ENCODE measurements at regions not wholly inside any gene's neighbourhood (a gene's known extent, or its start where the extent isn't known, plus 50 kb on each side); places are given as distances from the start of the nearest gene placed in this dataset.

DNA sequence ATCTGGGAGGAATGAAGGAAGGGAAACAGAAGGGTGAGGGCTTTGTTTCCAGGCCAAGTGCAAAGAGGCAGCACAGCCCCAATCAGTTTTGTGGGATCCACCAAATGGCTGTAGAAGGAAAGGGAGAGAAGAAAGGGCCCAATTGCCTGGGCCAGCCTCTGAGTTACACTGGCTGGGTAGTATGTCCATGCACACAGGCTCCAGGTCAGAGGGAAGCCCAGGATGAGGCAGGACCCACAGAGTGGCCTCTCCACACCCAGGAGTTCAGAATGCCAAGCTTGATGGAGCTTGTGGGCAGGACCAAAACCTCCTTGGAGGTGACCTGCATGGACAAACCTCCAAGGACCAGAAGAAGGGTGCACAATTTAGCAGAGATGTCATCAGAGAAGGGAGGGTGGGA is 178.2 kb upstream of the TSHZ3 start:
- Histone ChIP-seq H3K9me3 (ENCODE audit: control insufficient read depth, insufficient read depth, low read length) (no peaks in the 10 kb centered on the region; the same call in 1 of the 2 replicates), H3K27ac (ENCODE audit: low read length) (no peak overlapping the region), H3K4me1 (ENCODE audit: control insufficient read depth, insufficient read depth, low read length) (no peaks in the 10 kb centered on the region; the same call in 1 of the 2 replicates), H3K27me3 (ENCODE audit: control insufficient read depth, insufficient read depth, low read length) (no peaks in the 10 kb centered on the region), H3K36me3 (ENCODE audit: control insufficient read depth, insufficient read depth, low read length) (no peaks in the 10 kb centered on the region), H3K4me3 (ENCODE audit: low read length) (no peak overlapping the region)
- DNase-seq (ENCODE audit: low read depth, low spot score), result no peak

DNA sequence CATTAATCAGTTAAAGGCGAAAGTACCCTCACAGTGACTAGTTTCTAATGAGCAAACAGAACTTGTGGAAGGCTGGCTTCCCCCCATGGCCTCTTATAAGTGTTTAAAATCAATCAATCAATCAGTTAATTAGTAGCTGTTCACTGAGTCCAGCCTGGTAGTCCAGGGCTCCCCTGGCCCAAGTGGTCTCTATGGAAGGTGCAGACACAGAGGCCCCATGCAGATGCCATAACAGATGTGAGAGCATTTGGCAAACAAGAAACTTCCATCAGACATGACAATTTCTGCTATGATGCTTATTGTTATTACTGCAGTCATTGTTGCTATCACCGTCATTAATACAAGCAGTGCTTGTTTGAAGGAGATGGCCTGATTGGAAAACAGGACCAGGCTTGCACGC is 179.0 kb upstream of the TSHZ3 start:
- H3K27me3 ChIP-seq (ENCODE audit: control insufficient read depth, insufficient read depth, low read length), result no peaks in the 10 kb centered on the region
- DNase-seq (ENCODE audit: low read depth, low spot score), result no peak
- no peaks in the 10 kb centered on the region; the same call in 1 of the 2 replicates for H3K4me1 ChIP-seq (ENCODE audit: control insufficient read depth, insufficient read depth, low read length)
- WGBS (ENCODE audit: insufficient coverage, insufficient read length), result no CpG with 5 or more reads among the region's 3 CpGs
- no peak overlapping the region for H3K4me3 ChIP-seq (ENCODE audit: low read length)
- no peaks in the 10 kb centered on the region; the same call in 1 of the 2 replicates for H3K9me3 ChIP-seq (ENCODE audit: control insufficient read depth, insufficient read depth, low read length)
- no peaks in the 10 kb centered on the region for H3K36me3 ChIP-seq (ENCODE audit: control insufficient read depth, insufficient read depth, low read length)
- H3K27ac ChIP-seq (ENCODE audit: low read length), result no peak overlapping the region

GRCh38 chr19:31529121-31529520 is 179.9 kb upstream of the TSHZ3 start:
- H3K27me3 ChIP-seq (ENCODE audit: control insufficient read depth, insufficient read depth, low read length), result no peaks in the 10 kb centered on the region
- no peak overlapping the region for H3K4me3 ChIP-seq (ENCODE audit: low read length)
- no peaks in the 10 kb centered on the region; the same call in 1 of the 2 replicates for H3K9me3 ChIP-seq (ENCODE audit: control insufficient read depth, insufficient read depth, low read length)
- no peak overlapping the region for H3K27ac ChIP-seq (ENCODE audit: low read length)
- H3K36me3 ChIP-seq (ENCODE audit: control insufficient read depth, insufficient read depth, low read length), result no peaks in the 10 kb centered on the region
- DNase-seq (ENCODE audit: low read depth, low spot score), result no peak
- no CpG with 5 or more reads among the region's 1 CpG for WGBS (ENCODE audit: insufficient coverage, insufficient read length)
- no peaks in the 10 kb centered on the region; the same call in 1 of the 2 replicates for H3K4me1 ChIP-seq (ENCODE audit: control insufficient read depth, insufficient read depth, low read length)

DNA sequence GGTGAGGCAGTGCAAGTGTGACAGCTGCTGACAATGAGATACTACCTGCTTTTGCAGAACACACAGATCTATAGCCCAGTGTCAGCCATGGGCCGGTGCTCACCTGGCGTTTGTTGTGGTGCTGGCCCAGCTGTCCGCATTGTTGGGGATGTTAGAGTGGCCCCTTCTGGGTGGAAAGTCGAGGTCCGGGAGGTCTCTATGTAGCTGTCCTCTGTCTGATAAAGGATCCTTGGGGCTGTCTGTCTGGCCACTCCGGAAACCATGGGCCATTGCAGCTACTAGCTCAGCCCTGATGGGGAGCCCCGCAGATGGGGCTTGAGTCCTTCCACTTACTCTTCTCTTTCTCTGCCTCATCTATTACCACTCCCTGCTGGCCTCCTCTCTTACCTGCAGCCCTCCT is 181.5 kb upstream of the TSHZ3 start:
- no peaks in the 10 kb centered on the region; the same call in 1 of the 2 replicates for H3K9me3 ChIP-seq (ENCODE audit: control insufficient read depth, insufficient read depth, low read length)
- no CpG with 5 or more reads among the region's 7 CpGs for WGBS (ENCODE audit: insufficient coverage, insufficient read length)
- no peaks in the 10 kb centered on the region for H3K36me3 ChIP-seq (ENCODE audit: control insufficient read depth, insufficient read depth, low read length)
- DNase-seq (ENCODE audit: low read depth, low spot score), result no peak
- no peak overlapping the region for H3K27ac ChIP-seq (ENCODE audit: low read length)
- H3K27me3 ChIP-seq (ENCODE audit: control insufficient read depth, insufficient read depth, low read length), result no peaks in the 10 kb centered on the region
- no peak overlapping the region for H3K4me3 ChIP-seq (ENCODE audit: low read length)
- H3K4me1 ChIP-seq (ENCODE audit: control insufficient read depth, insufficient read depth, low read length), result no peaks in the 10 kb centered on the region; the same call in 1 of the 2 replicates

DNA sequence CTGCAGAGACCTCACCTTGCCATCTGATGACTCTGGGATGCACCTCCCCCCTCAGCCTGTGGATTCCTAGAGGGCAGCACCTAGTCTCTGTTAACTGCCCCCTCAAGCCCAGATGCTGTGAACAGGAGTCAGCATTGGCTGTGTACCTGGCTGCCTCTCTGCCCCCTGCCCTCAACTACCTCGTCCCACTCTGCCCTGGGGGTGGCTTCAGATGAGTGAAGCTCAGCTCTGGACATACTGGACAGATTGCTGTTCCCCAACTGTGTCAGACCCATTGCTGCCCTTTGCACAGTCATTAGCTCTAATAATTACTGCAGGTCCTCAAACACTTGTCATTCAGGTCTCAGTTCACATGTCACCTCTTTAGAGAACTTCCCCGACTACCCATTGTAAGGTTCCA is 182.1 kb upstream of the TSHZ3 start:
- no peaks in the 10 kb centered on the region; the same call in 1 of the 2 replicates for H3K4me1 ChIP-seq (ENCODE audit: control insufficient read depth, insufficient read depth, low read length)
- H3K4me3 ChIP-seq (ENCODE audit: low read length), result no peak overlapping the region
- H3K36me3 ChIP-seq (ENCODE audit: control insufficient read depth, insufficient read depth, low read length), result no peaks in the 10 kb centered on the region
- H3K27ac ChIP-seq (ENCODE audit: low read length), result no peak overlapping the region
- no peaks in the 10 kb centered on the region; the same call in 1 of the 2 replicates for H3K9me3 ChIP-seq (ENCODE audit: control insufficient read depth, insufficient read depth, low read length)
- no peaks in the 10 kb centered on the region for H3K27me3 ChIP-seq (ENCODE audit: control insufficient read depth, insufficient read depth, low read length)
- DNase-seq (ENCODE audit: low read depth, low spot score), result no peak
- no CpG with 5 or more reads among the region's 2 CpGs for WGBS (ENCODE audit: insufficient coverage, insufficient read length)

- H3K27ac ChIP-seq (ENCODE audit: low read length), result no peak overlapping the region
- no peaks in the 10 kb centered on the region; the same call in 1 of the 2 replicates for H3K4me1 ChIP-seq (ENCODE audit: control insufficient read depth, insufficient read depth, low read length)
- no peaks in the 10 kb centered on the region for H3K27me3 ChIP-seq (ENCODE audit: control insufficient read depth, insufficient read depth, low read length)
- DNase-seq (ENCODE audit: low read depth, low spot score), result no peak
- no peaks in the 10 kb centered on the region for H3K9me3 ChIP-seq (ENCODE audit: control insufficient read depth, insufficient read depth, low read length)
- H3K4me3 ChIP-seq (ENCODE audit: low read length), result no peak overlapping the region
- no peaks in the 10 kb centered on the region for H3K36me3 ChIP-seq (ENCODE audit: control insufficient read depth, insufficient read depth, low read length)
- WGBS (ENCODE audit: insufficient coverage, insufficient read length), result no CpG with 5 or more reads among the region's 8 CpGs
These were observed 182.8 kb upstream of the TSHZ3 start for GRCh38 chr19:31532034-31532433.

DNA sequence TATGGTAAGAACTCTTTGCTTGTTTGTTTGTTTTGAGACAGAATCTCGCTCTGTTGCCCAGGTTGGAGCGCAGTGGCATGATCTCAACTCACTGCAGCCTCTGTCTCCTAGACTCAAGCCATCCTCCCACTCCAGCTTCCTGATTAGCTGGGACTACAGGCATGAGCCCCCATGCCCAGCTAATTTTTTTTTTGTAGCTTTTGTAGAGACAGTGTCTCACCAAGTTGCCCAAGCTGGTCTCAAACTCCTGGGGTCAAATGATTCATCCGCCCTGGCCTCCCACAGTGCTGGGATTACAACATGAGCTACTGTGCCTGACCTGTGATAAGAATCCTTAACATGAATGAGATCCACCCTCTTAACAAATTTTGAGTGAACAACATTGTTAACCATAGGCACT is 183.9 kb upstream of the TSHZ3 start:
- no peak for DNase-seq (ENCODE audit: low read depth, low spot score)
- Histone ChIP-seq H3K27me3 (ENCODE audit: control insufficient read depth, insufficient read depth, low read length) (no peaks in the 10 kb centered on the region), H3K4me1 (ENCODE audit: control insufficient read depth, insufficient read depth, low read length) (no peaks in the 10 kb centered on the region; the same call in 1 of the 2 replicates), H3K36me3 (ENCODE audit: control insufficient read depth, insufficient read depth, low read length) (no peaks in the 10 kb centered on the region), H3K4me3 (ENCODE audit: low read length) (no peak overlapping the region), H3K27ac (ENCODE audit: low read length) (no peak overlapping the region), H3K9me3 (ENCODE audit: control insufficient read depth, insufficient read depth, low read length) (no peaks in the 10 kb centered on the region)
- no CpG with 5 or more reads among the region's 3 CpGs for WGBS (ENCODE audit: insufficient coverage, insufficient read length)

DNA sequence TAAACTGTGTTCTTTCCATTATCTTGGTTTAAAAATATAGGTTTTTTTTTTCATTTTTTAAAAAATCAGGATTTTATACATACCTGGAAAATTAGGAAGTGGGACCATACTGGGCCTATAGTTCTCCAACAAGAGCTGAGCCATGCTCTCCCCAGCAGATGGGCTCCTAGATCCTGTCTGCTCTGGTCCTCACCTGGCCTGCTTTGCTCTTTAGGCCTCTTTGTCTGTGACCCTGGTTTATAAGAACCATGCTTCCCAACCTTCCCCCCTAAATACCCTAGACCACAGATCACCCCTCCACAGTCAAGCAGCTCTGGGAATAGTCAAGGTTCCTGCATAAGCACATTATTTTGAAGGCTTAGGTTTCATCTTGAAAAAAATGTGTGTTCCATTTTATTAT is 185.0 kb upstream of the TSHZ3 start:
- no peak overlapping the region for H3K4me3 ChIP-seq (ENCODE audit: low read length)
- H3K4me1 ChIP-seq (ENCODE audit: control insufficient read depth, insufficient read depth, low read length), result no peaks in the 10 kb centered on the region; the same call in 1 of the 2 replicates
- no peaks in the 10 kb centered on the region for H3K9me3 ChIP-seq (ENCODE audit: control insufficient read depth, insufficient read depth, low read length)
- H3K27ac ChIP-seq (ENCODE audit: low read length), result no peak overlapping the region
- no peaks in the 10 kb centered on the region for H3K27me3 ChIP-seq (ENCODE audit: control insufficient read depth, insufficient read depth, low read length)
- DNase-seq (ENCODE audit: low read depth, low spot score), result no peak
- H3K36me3 ChIP-seq (ENCODE audit: control insufficient read depth, insufficient read depth, low read length), result no peaks in the 10 kb centered on the region

DNA sequence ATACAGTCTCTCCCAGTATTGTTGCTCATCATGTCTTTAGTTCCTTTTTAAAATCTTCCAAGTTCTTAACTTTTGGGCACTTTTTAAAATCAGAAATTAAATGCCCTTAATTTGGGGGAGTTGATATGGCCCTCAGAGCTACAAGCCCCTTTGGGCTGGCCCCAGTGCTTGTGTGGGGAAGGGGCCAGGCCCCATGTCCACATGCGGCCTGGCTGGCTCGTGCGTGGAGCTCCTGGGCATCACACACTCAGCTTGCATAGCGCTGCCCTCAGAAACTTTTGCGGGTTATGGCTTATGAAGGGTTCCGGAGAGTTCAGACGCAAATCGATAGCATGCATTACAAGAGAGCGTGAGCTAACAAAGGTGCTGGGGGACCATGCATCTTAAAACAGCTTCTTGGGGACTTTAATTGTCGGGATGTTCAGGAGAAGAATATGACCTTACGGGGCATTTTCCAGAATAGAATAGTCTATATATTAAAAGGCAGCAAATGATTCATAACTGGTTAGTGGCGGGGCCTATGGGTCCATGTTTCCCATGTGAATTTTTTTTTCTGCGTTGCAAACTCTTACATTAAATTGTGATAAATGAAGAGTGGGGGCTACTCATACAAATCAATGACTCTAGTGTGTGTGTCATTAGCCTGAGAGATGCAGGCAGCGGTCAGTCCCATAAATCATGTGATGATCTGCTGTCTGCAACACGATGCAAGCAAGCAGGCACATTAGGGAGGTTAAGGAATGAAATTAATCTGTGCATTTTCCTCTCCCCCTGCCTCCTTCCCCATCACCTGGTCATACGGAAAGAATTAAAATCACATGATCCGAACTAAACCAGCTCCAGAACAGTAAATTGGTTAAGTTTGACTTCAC is 185.8 kb upstream of the TSHZ3 start:
- WGBS (ENCODE audit: insufficient coverage, insufficient read length), result no CpG with 5 or more reads among the region's 17 CpGs
- Histone ChIP-seq H3K4me3 (ENCODE audit: low read length) (no peak overlapping the region), H3K27me3 (ENCODE audit: control insufficient read depth, insufficient read depth, low read length) (no peaks in the 10 kb centered on the region), H3K36me3 (ENCODE audit: control insufficient read depth, insufficient read depth, low read length) (no peaks in the 10 kb centered on the region), H3K27ac (ENCODE audit: low read length) (no peak overlapping the region), H3K9me3 (ENCODE audit: control insufficient read depth, insufficient read depth, low read length) (no peaks in the 10 kb centered on the region), H3K4me1 (ENCODE audit: control insufficient read depth, insufficient read depth, low read length) (no peaks in the 10 kb centered on the region; the same call in 1 of the 2 replicates)
- no peak for DNase-seq (ENCODE audit: low read depth, low spot score)

GRCh38 chr19:31535691-31536460 is 186.6 kb upstream of the TSHZ3 start:
- Histone ChIP-seq H3K9me3 (ENCODE audit: control insufficient read depth, insufficient read depth, low read length) (no peaks in the 10 kb centered on the region), H3K27me3 (ENCODE audit: control insufficient read depth, insufficient read depth, low read length) (no peaks in the 10 kb centered on the region), H3K4me1 (ENCODE audit: control insufficient read depth, insufficient read depth, low read length) (no peaks in the 10 kb centered on the region; the same call in 1 of the 2 replicates), H3K4me3 (ENCODE audit: low read length) (no peak overlapping the region), H3K36me3 (ENCODE audit: control insufficient read depth, insufficient read depth, low read length) (no peaks in the 10 kb centered on the region), H3K27ac (ENCODE audit: low read length) (no peak overlapping the region)
- DNase-seq (ENCODE audit: low read depth, low spot score), result no peak
- no CpG with 5 or more reads among the region's 8 CpGs for WGBS (ENCODE audit: insufficient coverage, insufficient read length)

All from iPS DF 6.9 (cell line).